22Rv1 (cell line): ENCODE measurements at regions not wholly inside any gene's neighbourhood (a gene's known extent, or its start where the extent isn't known, plus 50 kb on each side); places are given as distances from the start of the nearest gene placed in this dataset.

Experiments
- CTCF ChIP-seq: fragments of 450-650 bp; IDR thresholded peaks from 2 replicates; pipeline ENCODE4 v1.5.1; 2017; ENCODE audit warnings: mild to moderate bottlenecking
- ZFX ChIP-seq: fragments of 450-650 bp; IDR thresholded peaks from 2 replicates; pipeline ENCODE4 v1.6.1; 2017; ENCODE audit warnings: antibody characterized with exemption, borderline replicate concordance

GRCh38 chr6:44522871-44523270 lies 135.4 kb downstream of the CDC5L start:
- TF ChIP-seq CTCF (no peak), ZFX (no peak)
